ENCODE measurements at regions not wholly inside any gene's neighbourhood (a gene's known extent, or its start where the extent isn't known, plus 50 kb on each side); places are given as distances from the start of the nearest gene placed in this dataset.

DNA sequence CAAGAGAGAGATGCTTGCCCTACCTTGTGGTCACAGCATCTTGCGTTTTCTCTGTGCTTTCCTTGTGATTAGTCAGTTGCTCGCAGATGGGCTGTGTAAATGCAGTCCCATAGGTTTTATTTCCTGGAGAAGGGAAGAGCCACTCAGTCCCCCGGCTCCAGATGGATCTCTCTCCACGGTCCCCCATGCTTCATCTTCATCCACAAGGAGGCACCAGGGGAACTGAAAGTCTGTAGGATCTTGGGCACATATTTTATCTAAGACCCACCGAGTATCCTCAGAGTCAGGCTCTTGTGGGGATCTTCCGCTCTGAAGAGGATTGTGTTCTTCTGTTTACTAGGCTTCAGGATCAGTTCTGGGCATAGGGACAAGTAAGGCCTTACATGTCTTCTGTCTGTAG lies 66.8 kb upstream of the E2F8 start:
- TF ChIP-seq TAF1 (IDR thresholded peaks at IDR 0.05; ENCODE audit: borderline replicate concordance, insufficient read depth, low read length), result no peak
- no peak for TF ChIP-seq POLR2AphosphoS5 (IDR thresholded peaks at IDR 0.05; ENCODE audit: low read depth, low read length)
- TF ChIP-seq, protein P1, sequence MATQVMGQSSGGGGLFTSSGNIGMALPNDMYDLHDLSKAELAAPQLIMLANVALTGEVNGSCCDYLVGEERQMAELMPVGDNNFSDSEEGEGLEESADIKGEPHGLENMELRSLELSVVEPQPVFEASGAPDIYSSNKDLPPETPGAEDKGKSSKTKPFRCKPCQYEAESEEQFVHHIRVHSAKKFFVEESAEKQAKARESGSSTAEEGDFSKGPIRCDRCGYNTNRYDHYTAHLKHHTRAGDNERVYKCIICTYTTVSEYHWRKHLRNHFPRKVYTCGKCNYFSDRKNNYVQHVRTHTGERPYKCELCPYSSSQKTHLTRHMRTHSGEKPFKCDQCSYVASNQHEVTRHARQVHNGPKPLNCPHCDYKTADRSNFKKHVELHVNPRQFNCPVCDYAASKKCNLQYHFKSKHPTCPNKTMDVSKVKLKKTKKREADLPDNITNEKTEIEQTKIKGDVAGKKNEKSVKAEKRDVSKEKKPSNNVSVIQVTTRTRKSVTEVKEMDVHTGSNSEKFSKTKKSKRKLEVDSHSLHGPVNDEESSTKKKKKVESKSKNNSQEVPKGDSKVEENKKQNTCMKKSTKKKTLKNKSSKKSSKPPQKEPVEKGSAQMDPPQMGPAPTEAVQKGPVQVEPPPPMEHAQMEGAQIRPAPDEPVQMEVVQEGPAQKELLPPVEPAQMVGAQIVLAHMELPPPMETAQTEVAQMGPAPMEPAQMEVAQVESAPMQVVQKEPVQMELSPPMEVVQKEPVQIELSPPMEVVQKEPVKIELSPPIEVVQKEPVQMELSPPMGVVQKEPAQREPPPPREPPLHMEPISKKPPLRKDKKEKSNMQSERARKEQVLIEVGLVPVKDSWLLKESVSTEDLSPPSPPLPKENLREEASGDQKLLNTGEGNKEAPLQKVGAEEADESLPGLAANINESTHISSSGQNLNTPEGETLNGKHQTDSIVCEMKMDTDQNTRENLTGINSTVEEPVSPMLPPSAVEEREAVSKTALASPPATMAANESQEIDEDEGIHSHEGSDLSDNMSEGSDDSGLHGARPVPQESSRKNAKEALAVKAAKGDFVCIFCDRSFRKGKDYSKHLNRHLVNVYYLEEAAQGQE (IDR thresholded peaks at IDR 0.05; ENCODE audit: insufficient read depth in 1 of 2, low read depth in 2 of 2, low read length in 2 of 2), result no peak

All from PFSK-1 (cell line).